ENCODE measurements at regions not wholly inside any gene's neighbourhood (a gene's known extent, or its start where the extent isn't known, plus 50 kb on each side); places are given as distances from the start of the nearest gene placed in this dataset.
A peak's percentile ranks its signal among the peaks of the same experiment; 100 is the strongest.

DNA sequence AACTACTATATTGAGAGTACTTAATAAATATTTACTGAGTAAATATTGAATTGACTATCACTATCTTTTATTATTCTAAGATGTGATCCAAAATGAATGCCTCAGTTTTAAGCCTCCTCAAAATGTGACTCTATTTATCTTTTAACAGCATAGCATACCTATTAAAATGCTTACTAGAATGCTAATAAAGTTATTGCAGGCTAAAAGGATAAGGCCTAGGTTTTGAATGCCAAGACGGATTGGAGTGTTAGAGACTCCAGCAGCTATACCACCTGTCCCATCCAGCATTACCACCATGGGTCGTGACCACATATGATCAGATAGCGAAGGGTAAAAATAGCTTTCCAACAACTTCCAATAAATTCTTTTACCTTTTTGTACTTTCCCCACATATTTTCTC lies 64.7 kb upstream of the MYRIP start:
- no peak for DNase-seq (ENCODE audit: low read depth)
- no peak overlapping the region for H3K4me3 ChIP-seq (ENCODE audit: low read length)
- no peak for TF ChIP-seq CTCF (IDR thresholded peaks at IDR 0.05; ENCODE audit: insufficient read depth, low read depth, low read length, missing control alignments)

GRCh38 chr3:39748002-39748401 lies 61.4 kb upstream of the MYRIP start:
- H3K4me3 ChIP-seq (ENCODE audit: low read length), result no peak overlapping the region
- no peak for DNase-seq (ENCODE audit: low read depth)
- no peak for TF ChIP-seq CTCF (IDR thresholded peaks at IDR 0.05; ENCODE audit: insufficient read depth, low read depth, low read length, missing control alignments)

- no peak for DNase-seq (ENCODE audit: low read depth)
- H3K4me3 ChIP-seq (ENCODE audit: low read length), result no peak overlapping the region
- no peak for TF ChIP-seq CTCF (IDR thresholded peaks at IDR 0.05; ENCODE audit: insufficient read depth, low read depth, low read length, missing control alignments)
Measured at GRCh38 chr3:39748763-39749162, 60.6 kb upstream of the MYRIP start.

DNA sequence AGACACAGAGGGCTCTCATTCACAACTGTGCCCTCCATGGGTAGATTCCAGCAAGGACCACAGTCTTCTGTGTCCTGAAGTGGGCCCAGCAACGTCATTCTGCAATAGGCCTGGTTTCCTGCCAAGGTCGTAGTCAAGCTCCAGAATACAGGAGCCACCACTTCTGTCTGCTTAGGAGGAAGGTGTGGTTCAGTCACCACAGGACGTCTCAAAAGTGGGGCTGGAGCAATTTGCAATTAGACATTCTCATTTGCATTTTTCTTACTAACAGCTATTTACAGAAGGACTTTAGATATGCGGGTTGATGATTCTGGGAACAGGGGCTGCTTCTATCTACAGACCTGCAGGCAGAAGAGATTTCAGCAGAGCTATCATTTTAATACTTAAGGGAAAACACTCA lies 58.7 kb upstream of the MYRIP start:
- no peak for DNase-seq (ENCODE audit: low read depth)
- no peak overlapping the region for H3K4me3 ChIP-seq (ENCODE audit: low read length)
- TF ChIP-seq CTCF (IDR thresholded peaks at IDR 0.05; ENCODE audit: insufficient read depth, low read depth, low read length, missing control alignments), result no peak

DNA sequence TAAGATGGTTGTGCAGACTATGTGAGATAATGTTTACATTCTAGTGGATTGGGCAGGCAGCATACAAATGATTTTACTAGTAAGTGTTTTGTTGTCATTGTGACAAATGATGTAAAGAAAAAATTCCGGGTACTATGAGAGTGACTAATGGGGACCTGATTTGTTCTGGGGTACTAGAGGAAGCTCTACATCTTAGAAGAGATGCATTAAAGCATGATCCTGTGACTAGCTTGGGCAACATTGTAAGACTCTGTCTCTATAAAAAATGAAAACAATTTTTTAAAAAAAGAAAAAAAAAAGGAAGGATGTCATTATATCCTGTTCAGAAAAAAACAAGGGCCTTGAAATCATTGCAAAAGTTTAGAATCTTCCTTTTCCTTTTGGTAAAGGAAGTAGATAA lies 58.1 kb upstream of the MYRIP start:
- DNase-seq (ENCODE audit: low read depth), result no peak
- no peak overlapping the region for H3K4me3 ChIP-seq (ENCODE audit: low read length)
- TF ChIP-seq CTCF (IDR thresholded peaks at IDR 0.05; ENCODE audit: insufficient read depth, low read depth, low read length, missing control alignments), result no peak

DNA sequence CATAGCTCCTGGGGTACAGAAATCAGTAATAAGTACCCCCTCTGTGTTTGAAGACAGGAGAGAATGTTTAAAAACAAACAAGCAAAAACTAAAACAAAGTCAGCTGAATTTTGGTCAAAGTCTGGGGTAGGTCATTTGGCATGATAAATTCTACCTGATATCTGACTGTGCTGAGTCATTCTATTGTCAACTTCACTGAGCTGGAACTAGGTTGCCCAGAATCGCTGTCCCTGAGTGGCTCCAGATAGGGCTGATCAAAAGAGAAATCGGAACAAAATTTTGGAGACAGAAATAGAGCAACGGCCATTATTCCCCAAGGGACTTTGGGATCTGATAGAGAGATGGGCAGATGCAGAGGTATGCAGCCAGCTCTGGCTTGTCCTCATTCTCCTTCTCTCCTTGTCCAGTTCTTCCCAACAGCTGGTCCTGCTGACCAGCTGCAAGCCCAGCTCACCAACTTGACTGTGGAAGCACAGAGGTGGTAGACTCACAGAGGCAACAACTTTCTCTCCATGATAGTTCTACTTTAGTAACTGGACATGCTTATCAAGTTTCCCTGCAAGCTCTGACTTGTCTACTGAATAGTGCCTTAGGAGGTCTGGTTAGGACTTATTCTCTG lies 57.3 kb upstream of the MYRIP start:
- H3K4me3 ChIP-seq (ENCODE audit: low read length), result no peak overlapping the region
- TF ChIP-seq CTCF (IDR thresholded peaks at IDR 0.05; ENCODE audit: insufficient read depth, low read depth, low read length, missing control alignments), result no peak
- DNase-seq (ENCODE audit: low read depth), result peak; percentile 37

DNA sequence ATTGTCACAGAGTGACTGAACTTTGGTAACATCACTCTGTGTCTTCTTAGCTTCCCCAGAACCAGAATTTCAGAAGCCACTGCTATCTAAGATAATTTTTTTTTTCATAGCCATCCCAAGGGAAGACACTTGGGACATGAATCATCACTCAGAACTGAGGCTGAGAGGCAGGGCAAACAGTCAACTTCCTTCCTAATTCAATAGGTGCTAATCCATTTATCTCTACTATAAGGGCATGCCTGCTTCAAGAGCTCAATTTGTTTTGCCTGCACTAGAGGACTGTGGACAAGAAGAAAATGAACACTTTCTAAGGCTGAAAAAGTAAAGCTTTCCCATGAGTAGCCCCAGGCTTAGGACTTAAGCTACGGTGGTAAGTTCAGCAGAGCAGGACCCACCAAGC lies 56.7 kb upstream of the MYRIP start:
- TF ChIP-seq CTCF (IDR thresholded peaks at IDR 0.05; ENCODE audit: insufficient read depth, low read depth, low read length, missing control alignments), result no peak
- peak; percentile 54 for DNase-seq (ENCODE audit: low read depth)
- no peak overlapping the region for H3K4me3 ChIP-seq (ENCODE audit: low read length)
